Transverse colon (tissue), 4 donors: ENCODE measurements at regions not wholly inside any gene's neighbourhood (a gene's known extent, or its start where the extent isn't known, plus 50 kb on each side); places are given as distances from the start of the nearest gene placed in this dataset.

Experiments used
- DNase-seq: peaks from one replicate; pipeline ENCODE4 v3.0.0-alpha.2; 2019
- H3K27ac ChIP-seq, 4 donors: fragments of 200-600 bp; sonication (generic); 2 replicates each; pipeline ENCODE4 v1.5.1; 2016 to 2018; ENCODE audit warnings: inconsistent platforms in 4 of 4
- H3K27me3 ChIP-seq: fragments of 200-600 bp; sonication (generic); 2 replicates; pipeline ENCODE4 v1.5.1; 2017; ENCODE audit warnings: inconsistent platforms
- H3K36me3 ChIP-seq, 4 donors: fragments of 200-600 bp; sonication (generic); 2 replicates each; pipeline ENCODE4 v1.5.1; 2017 to 2019; ENCODE audit warnings: inconsistent platforms in 4 of 4
- H3K4me1 ChIP-seq, 4 donors: fragments of 200-600 bp; sonication (generic); 2 replicates each; pipeline ENCODE4 v1.5.1; 2017 to 2020; ENCODE audit warnings: inconsistent platforms in 4 of 4
- H3K4me3 ChIP-seq, 4 donors: fragments of 200-600 bp; sonication (generic); 1 replicate in 1 of 4; 2 replicates in 3 of 4; pipeline versions ENCODE4 v1.5.1 to v1.6.1; 2017 to 2019; ENCODE audit warnings: inconsistent platforms in 4 of 4
- H3K9me3 ChIP-seq, 2 donors: fragments of 200-600 bp; sonication (generic); 2 replicates each; pipeline ENCODE4 v1.5.1; 2017 to 2019; ENCODE audit warnings: inconsistent platforms in 2 of 2
- EP300 ChIP-seq: sonication (generic); formaldehyde crosslinking; IDR thresholded peaks from one replicate; pipeline ENCODE4 v1.6.1; 2017; ENCODE audit warnings: antibody characterized with exemption, low read depth
- POLR2A ChIP-seq: fragments of 450-650 bp; IDR thresholded peaks from one replicate; pipeline ENCODE4 v1.6.1; 2016; ENCODE audit warnings: antibody characterized with exemption, mild to moderate bottlenecking, moderate library complexity
- POLR2AphosphoS5 ChIP-seq, 3 donors: sonication (generic); formaldehyde crosslinking; IDR thresholded peaks; one replicate each; pipeline ENCODE4 v1.6.1; 2016; ENCODE audit warnings: antibody characterized with exemption in 3 of 3
- WGBS, 2 donors: methylation state at CpG; one replicate each; pipeline ENCODE4 v1.1.5; 2018; ENCODE audit warnings: low coverage in 1 of 2; 5-methylcytosine and 5-hydroxymethylcytosine counted together
- in situ Hi-C, 4 donors: fragments of 200-750 bp; cut with MboI; loops; one replicate each; pipeline versions ENCODE4 v1.15.0 to v1.15.1; 2017; ENCODE audit warnings: low sequenced_read_pairs in 3 of 4, low pct_ligation_motif_present in 1 of 4, low pct_unique_long_range_greater_than_20kb in 1 of 4
- intact Hi-C: fragments of 100-400 bp; cut with DNase I; formaldehyde crosslinking; loops from one replicate; pipeline ENCODE4 v1.15.1; 2023; ENCODE audit warnings: low total_unique reads
- TF ChIP-seq, protein P1 (sequence below), 5 experiments: fragments of 200-600 bp in 3 of 5; fragments of 450-650 bp in 2 of 5; sonication (generic) in 3 of 5; IDR thresholded peaks; 1 replicate in 2 of 5; 2 replicates in 3 of 5; pipeline ENCODE4 v1.5.1; 2016 to 2017; ENCODE audit warnings: antibody characterized with exemption in 5 of 5, inconsistent platforms in 3 of 5, mild to moderate bottlenecking in 2 of 5, moderate library complexity in 1 of 5

DNA sequence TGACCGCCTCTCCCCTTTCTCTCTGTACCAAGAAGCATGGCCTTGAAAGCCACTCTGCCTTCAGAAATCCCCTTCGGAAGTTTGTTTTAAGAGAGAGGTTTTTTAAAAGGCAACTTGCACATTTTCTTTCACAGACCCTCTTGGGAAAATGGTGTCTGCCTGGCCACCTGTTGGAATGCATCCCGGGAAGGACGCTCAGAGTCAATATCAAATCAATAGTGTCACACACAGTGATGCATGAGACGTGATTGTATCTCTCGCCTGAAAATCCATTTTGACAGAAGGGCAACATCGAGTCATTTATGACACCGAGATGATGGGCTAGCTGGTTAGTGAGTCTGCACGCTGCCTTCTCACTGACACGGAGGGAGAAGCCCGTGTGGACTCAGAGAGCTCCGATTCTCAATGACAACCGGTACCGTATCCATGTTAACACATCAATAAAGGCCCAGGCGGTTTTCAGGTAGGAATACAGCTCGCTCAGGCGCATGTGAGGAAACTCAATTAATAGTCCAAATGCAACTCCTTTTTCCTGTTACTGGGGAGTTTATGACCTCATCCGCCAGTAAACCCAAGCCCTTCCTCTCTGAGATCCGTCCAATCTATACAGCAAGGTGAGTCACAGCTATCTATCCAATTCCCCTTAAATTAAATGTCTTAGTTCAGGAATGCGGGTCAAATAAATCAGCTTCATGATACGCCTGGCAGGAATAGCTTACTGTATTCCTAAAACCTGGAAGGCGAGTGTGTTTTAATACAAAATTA is 621.5 kb upstream of the MKI67 start:
- WGBS, 2 donors: 88 to 89% methylated on average over 19 to 22 of the region's 22 CpGs
- H3K27ac ChIP-seq: no peak overlapping the region
- H3K4me3 ChIP-seq: no peak overlapping the region
- no peaks in the 10 kb centered on the region for H3K4me1 ChIP-seq
- DNase-seq: no peak
- in situ Hi-C loops (no loop called here), intact Hi-C loops (no loop called here)
- no peaks in the 10 kb centered on the region for H3K36me3 ChIP-seq
- H3K27me3 ChIP-seq: peaks cover 8% of the 10 kb centered on the region
- no peak for TF ChIP-seq POLR2A
- TF ChIP-seq EP300: no peak
- TF ChIP-seq POLR2AphosphoS5 (IDR thresholded peaks at IDR 0.05): no peak
- TF ChIP-seq, protein P1, sequence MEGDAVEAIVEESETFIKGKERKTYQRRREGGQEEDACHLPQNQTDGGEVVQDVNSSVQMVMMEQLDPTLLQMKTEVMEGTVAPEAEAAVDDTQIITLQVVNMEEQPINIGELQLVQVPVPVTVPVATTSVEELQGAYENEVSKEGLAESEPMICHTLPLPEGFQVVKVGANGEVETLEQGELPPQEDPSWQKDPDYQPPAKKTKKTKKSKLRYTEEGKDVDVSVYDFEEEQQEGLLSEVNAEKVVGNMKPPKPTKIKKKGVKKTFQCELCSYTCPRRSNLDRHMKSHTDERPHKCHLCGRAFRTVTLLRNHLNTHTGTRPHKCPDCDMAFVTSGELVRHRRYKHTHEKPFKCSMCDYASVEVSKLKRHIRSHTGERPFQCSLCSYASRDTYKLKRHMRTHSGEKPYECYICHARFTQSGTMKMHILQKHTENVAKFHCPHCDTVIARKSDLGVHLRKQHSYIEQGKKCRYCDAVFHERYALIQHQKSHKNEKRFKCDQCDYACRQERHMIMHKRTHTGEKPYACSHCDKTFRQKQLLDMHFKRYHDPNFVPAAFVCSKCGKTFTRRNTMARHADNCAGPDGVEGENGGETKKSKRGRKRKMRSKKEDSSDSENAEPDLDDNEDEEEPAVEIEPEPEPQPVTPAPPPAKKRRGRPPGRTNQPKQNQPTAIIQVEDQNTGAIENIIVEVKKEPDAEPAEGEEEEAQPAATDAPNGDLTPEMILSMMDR (IDR thresholded peaks at IDR 0.05): no peak
- no peaks in the 10 kb centered on the region for H3K9me3 ChIP-seq

DNA sequence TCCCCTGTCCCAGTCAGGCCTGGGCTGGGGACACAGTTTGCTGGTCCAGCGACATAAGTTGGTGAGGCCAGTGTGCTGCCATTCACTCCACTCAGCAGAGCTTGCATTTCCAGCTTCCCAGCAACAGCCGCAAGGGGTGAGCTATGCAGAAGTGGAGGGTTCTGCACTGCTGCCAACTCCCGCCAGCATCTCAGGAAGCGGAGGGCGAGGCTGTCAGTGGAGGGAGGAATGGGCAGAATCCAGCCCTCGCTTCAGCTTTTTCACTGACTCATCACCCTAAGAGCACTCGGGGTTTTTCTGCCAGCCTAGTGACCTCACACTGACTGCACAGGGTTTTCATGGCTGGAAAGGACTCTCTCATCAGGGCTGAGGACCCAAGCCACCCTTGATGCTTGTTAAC is 625.1 kb upstream of the MKI67 start:
- no peak for DNase-seq
- WGBS, 2 donors: 69% methylated on average over 5 of the region's 7 CpGs; no CpG with 5 or more reads in 1 of the 2 donors
- H3K4me3 ChIP-seq: no peak overlapping the region
- no peak overlapping the region for H3K27ac ChIP-seq
- TF ChIP-seq POLR2AphosphoS5 (IDR thresholded peaks at IDR 0.05): peak in 1 of 3 donors; percentile 9
- no peak for TF ChIP-seq POLR2A
- in situ Hi-C loops (no loop called here), intact Hi-C loops (no loop called here)
- H3K4me1 ChIP-seq: no peaks in the 10 kb centered on the region
- H3K27me3 ChIP-seq: no peaks in the 10 kb centered on the region
- H3K36me3 ChIP-seq: no peaks in the 10 kb centered on the region
- no peaks in the 10 kb centered on the region for H3K9me3 ChIP-seq

DNA sequence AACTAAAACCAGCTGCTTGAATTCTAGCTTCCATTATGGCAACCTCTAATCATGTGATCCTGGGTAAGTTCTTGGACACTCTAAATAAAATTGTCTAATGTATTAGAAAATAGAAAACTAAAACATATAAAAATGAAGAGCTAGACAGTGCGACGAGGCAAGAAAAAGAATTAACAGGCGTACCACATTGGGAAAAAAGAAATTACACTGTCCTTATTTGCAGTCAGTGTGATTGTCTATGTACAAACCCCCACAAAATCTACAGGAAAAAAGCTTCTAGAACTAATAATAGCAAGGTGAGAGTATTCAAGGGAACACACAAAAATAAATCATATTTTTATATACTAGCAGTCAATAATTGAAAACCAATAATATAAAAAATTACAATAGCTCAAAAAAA is 625.6 kb upstream of the MKI67 start:
- intact Hi-C loops (no loop called here), in situ Hi-C loops (no loop called here)
- Histone ChIP-seq H3K4me1 (no peaks in the 10 kb centered on the region), H3K9me3 (no peaks in the 10 kb centered on the region), H3K4me3 (no peak overlapping the region), H3K36me3 (no peaks in the 10 kb centered on the region), H3K27ac (no peak overlapping the region), H3K27me3 (no peaks in the 10 kb centered on the region)
- 94 to 96% methylated on average over 3 of the region's 3 CpGs for WGBS, 2 donors
- TF ChIP-seq EP300: no peak
- TF ChIP-seq POLR2A: no peak
- no peak for TF ChIP-seq POLR2AphosphoS5 (IDR thresholded peaks at IDR 0.05)
- TF ChIP-seq, protein P1 (IDR thresholded peaks at IDR 0.05): no peak
- DNase-seq: no peak

DNA sequence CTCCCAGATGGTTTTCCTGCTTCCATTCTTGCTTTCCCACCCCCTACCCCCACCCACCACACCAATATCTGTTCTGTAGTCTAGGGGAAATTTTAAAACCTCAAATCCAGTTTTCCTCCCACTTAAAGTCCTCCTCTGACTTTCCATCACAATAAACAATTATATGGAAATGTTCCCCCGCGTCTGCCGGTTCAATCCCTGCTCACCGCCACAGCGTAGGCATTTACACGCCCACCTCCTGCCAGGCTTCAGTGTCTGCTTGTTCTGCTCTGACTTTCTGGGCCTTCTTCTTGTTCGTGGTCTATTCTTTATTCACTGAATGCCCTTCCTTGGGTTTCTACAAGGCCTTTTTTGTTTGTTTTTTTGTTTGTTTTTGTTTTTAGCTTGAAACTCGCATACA is 633.0 kb upstream of the MKI67 start:
- Histone ChIP-seq H3K9me3 (no peaks in the 10 kb centered on the region), H3K36me3 (no peaks in the 10 kb centered on the region), H3K27ac (no peak overlapping the region), H3K27me3 (no peaks in the 10 kb centered on the region), H3K4me3 (no peak overlapping the region), H3K4me1 (no peaks in the 10 kb centered on the region)
- 85 to 94% methylated on average over 8 of the region's 8 CpGs for WGBS, 2 donors
- DNase-seq: no peak
- in situ Hi-C loops (no loop called here), intact Hi-C loops (no loop called here)
- TF ChIP-seq POLR2AphosphoS5 (IDR thresholded peaks at IDR 0.05): no peak
- TF ChIP-seq POLR2A: no peak
- TF ChIP-seq, protein P1 (IDR thresholded peaks at IDR 0.05): no peak
- TF ChIP-seq EP300: no peak

DNA sequence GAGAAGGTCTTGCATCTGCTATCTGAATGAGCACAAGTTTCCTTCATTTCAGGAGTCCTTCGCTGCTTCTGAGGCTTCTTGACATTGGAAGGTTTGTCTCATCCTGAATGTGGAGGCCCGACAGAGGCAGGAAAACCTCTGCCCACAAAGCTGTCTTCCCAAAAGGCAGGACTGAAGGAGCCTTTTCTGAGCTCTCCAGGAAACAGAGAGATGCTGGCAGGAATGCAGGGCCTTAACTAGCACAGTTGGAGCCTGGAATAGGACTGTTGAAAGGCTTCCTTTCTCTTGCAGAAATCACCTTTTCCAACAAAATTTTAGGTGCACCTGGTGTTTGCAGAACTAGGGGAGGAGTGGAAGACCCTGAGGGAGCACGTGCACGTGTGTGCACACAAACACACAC is 637.4 kb upstream of the MKI67 start:
- intact Hi-C loops: no loop called here

More for the DNA sequence above, 637.4 kb upstream of the MKI67 start:
- no peak overlapping the region for H3K27ac ChIP-seq
- H3K36me3 ChIP-seq: no peaks in the 10 kb centered on the region
- no peak for TF ChIP-seq EP300
- TF ChIP-seq POLR2A: no peak
- TF ChIP-seq, protein P1 (IDR thresholded peaks at IDR 0.05): no peak
- TF ChIP-seq POLR2AphosphoS5 (IDR thresholded peaks at IDR 0.05): no peak
- no peaks in the 10 kb centered on the region for H3K9me3 ChIP-seq
- H3K4me1 ChIP-seq: no peaks in the 10 kb centered on the region
- WGBS, 2 donors: 59 to 77% methylated on average over 3 to 4 of the region's 4 CpGs
- no peaks in the 10 kb centered on the region for H3K27me3 ChIP-seq
- H3K4me3 ChIP-seq: no peak overlapping the region
- no peak for DNase-seq
- in situ Hi-C loops: no loop called here
